ENCODE measurements at regions not wholly inside any gene's neighbourhood (a gene's known extent, or its start where the extent isn't known, plus 50 kb on each side); places are given as distances from the start of the nearest gene placed in this dataset.

- Histone ChIP-seq H3K4me2 (replicated peaks; ENCODE audit: low read depth, low read length, poor library complexity, severe bottlenecking) (peak overlapping the region; percentile 44), H3K4me3 (ENCODE audit: control extremely low read depth in 1 of 5, extremely low read depth in 1 of 5, insufficient read depth in 1 of 5, low read depth in 2 of 5, low read length in 4 of 5) (peak overlapping the region in 3 of 5 experiments; percentile 6 to 30 (median 12)), H3K36me3 (replicated peaks in 1 of 2; ENCODE audit: control extremely low read depth in 1 of 2, control insufficient read depth in 1 of 2, extremely low read depth in 1 of 2, insufficient read depth in 2 of 2, low read length in 1 of 2) (no peaks in the 10 kb centered on the region), H3K9ac (ENCODE audit: low read length) (peak overlapping the region; percentile 8), H3K4me1 (ENCODE audit: control insufficient read depth in 2 of 2, insufficient read depth in 2 of 2, low read length in 2 of 2) (peaks cover 15 to 19% of the 10 kb centered on the region in 2 donors), H4K20me1 (ENCODE audit: control insufficient read depth, insufficient read depth, low read length, poor library complexity, severe bottlenecking) (no peaks in the 10 kb centered on the region), H3K27me3 (replicated peaks in 1 of 4; ENCODE audit: control extremely low read depth in 1 of 4, control insufficient read depth in 3 of 4, insufficient read depth in 4 of 4, low read length in 3 of 4) (peaks cover 0 to 4% (median 0%) of the 10 kb centered on the region in 4 experiments), H3K27ac (ENCODE audit: low read length in 2 of 2) (peak overlapping the region; percentile 75 to 79), H2AFZ (ENCODE audit: insufficient read depth, low read depth, low read length, poor library complexity, severe bottlenecking) (peak overlapping the region; percentile 46), H3K9me3 (ENCODE audit: control extremely low read depth in 1 of 3, control insufficient read depth in 2 of 3, insufficient read depth in 1 of 3, low read length in 2 of 3) (peaks cover 1 to 17% (median 8%) of the 10 kb centered on the region in 3 donors), H3K79me2 (ENCODE audit: control insufficient read depth, insufficient read depth, low read length) (no peaks in the 10 kb centered on the region)
- ChIA-PET POLR2A (interaction anchor here (0.6 to 2.6 kb wide), 4 partner anchors 20 to 62 kb away, joined by 3 to 11 read pairs (median 4); partner anchors contain the start of gene FTH1), CTCF (interaction anchor here (1.9 to 2.7 kb wide), 3 partner anchors 56 to 78 kb away, joined by 6 to 15 read pairs (median 11); no protein-coding TSS in a partner anchor)
- 4% methylated on average over 13 of the region's 13 CpGs for WGBS (ENCODE audit: insufficient coverage)
- peak overlapping the region; percentile 56 for H3K4me3 Mint-ChIP-seq
- H3K27ac Mint-ChIP-seq = peak overlapping the region; percentile 87
- intact Hi-C loops (cut with micrococcal nuclease) = loop anchor here (1.0 to 5.0 kb wide), 4 partner anchors 17 to 133 kb away; partner anchors contain the start of gene FADS3
- TF ChIP-seq EZH2 (IDR thresholded peaks at IDR 0.05; ENCODE audit: borderline replicate concordance, insufficient read depth, low read depth, low read length, poor library complexity, severe bottlenecking) (no peak), CTCF (IDR thresholded peaks at IDR 0.05) (no peak)
- peaks cover 23% of the 10 kb centered on the region for H3K4me1 Mint-ChIP-seq
- peaks cover 10% of the 10 kb centered on the region for H3K9me3 Mint-ChIP-seq (ENCODE audit: insufficient read depth)
- peak; percentile 93 for DNase-seq
- ATAC-seq (ENCODE audit: low read depth) = peak; percentile 83
- peaks cover 3% of the 10 kb centered on the region for H3K27me3 Mint-ChIP-seq
Observed at GRCh38 chr11:62025487-62026105, 58.2 kb upstream of the FTH1 start.

Data from B cell (primary cell).